ENCODE measurements at regions not wholly inside any gene's neighbourhood (a gene's known extent, or its start where the extent isn't known, plus 50 kb on each side); places are given as distances from the start of the nearest gene placed in this dataset.

DNA sequence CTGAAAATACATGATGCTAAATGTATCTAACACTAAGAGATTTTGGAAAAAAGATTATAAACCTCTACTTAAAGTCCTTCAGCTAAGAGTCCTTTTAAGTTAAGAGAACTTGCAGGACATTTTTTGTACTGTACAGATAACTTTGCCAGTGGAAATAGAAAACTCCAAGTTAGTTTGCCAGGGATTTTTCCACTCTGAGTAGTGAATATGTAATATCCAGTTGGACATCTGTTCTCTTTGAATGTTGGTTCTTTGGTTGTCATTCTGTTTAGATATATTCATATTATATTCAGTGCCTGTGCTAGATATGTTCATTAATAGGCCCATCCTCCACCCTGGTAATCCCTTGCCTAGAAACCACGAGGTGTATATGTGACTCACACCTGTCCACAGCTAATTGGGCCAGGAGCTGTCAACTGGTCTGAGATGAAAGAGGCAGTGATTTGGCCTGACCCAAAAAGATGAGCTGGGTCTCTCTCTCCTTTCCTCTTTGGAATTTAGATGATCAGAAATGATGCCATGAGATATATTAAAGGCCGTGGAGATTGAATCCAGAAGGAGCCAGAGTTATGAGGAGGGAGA, 261.0 kb upstream of the LRIG3 start:
- intact Hi-C loops (cut with micrococcal nuclease): no loop called here
- no peak overlapping the region for H3K27ac ChIP-seq (replicated peaks)
- no peaks in the 10 kb centered on the region for H3K9me3 ChIP-seq (replicated peaks)
- no peak overlapping the region for H3K4me3 ChIP-seq
- H3K4me1 ChIP-seq: no peaks in the 10 kb centered on the region
- no peaks in the 10 kb centered on the region for H3K27me3 ChIP-seq (ENCODE audit: low read depth)
- no peak for TF ChIP-seq CTCF (IDR thresholded peaks at IDR 0.05; ENCODE audit: borderline replicate concordance)
- no peak for DNase-seq
- H3K36me3 ChIP-seq: no peaks in the 10 kb centered on the region

- intact Hi-C loops (cut with micrococcal nuclease): no loop called here
- Histone ChIP-seq H3K27ac (replicated peaks) (no peak overlapping the region), H3K4me1 (no peaks in the 10 kb centered on the region), H3K27me3 (ENCODE audit: low read depth) (no peaks in the 10 kb centered on the region), H3K36me3 (no peaks in the 10 kb centered on the region), H3K9me3 (replicated peaks) (peaks cover 5% of the 10 kb centered on the region), H3K4me3 (no peak overlapping the region)
- DNase-seq: no peak
- no peak for TF ChIP-seq CTCF (IDR thresholded peaks at IDR 0.05; ENCODE audit: borderline replicate concordance)
Observed at GRCh38 chr12:59179231-59179630, 258.9 kb upstream of the LRIG3 start.

- intact Hi-C loops (cut with micrococcal nuclease): no loop called here
- H3K4me3 ChIP-seq: no peak overlapping the region
- DNase-seq: no peak
- H3K4me1 ChIP-seq: no peaks in the 10 kb centered on the region
- no peaks in the 10 kb centered on the region for H3K27me3 ChIP-seq (ENCODE audit: low read depth)
- peaks cover 5% of the 10 kb centered on the region for H3K9me3 ChIP-seq (replicated peaks)
- H3K27ac ChIP-seq (replicated peaks): no peak overlapping the region
- H3K36me3 ChIP-seq: no peaks in the 10 kb centered on the region
- TF ChIP-seq CTCF (IDR thresholded peaks at IDR 0.05; ENCODE audit: borderline replicate concordance): no peak
Observed at GRCh38 chr12:59173695-59174094, 253.4 kb upstream of the LRIG3 start.

DNA sequence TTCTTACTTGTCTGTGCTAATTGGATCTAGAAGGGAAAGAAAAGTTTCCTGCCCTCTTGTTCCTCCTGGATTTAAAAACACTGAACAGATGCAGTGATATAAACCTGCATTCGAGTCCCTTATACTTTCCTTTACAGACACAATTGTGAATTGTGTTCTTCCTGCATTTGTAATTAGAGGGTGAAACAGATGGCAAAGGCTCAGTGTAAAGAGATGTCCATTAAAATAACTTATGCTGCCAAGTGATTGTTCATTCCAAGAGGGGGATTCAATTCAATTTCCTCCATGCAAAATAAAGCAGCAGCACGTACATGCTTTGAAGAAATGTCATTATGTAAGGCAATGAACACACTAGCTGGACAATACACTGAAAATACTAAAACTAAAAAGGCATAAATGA, 248.3 kb upstream of the LRIG3 start:
- DNase-seq: no peak
- Histone ChIP-seq H3K9me3 (replicated peaks) (no peaks in the 10 kb centered on the region), H3K27ac (replicated peaks) (no peak overlapping the region), H3K36me3 (no peaks in the 10 kb centered on the region), H3K27me3 (ENCODE audit: low read depth) (no peaks in the 10 kb centered on the region), H3K4me3 (no peak overlapping the region), H3K4me1 (no peaks in the 10 kb centered on the region)
- no peak for TF ChIP-seq CTCF (IDR thresholded peaks at IDR 0.05; ENCODE audit: borderline replicate concordance)
- intact Hi-C loops (cut with micrococcal nuclease): no loop called here

DNA sequence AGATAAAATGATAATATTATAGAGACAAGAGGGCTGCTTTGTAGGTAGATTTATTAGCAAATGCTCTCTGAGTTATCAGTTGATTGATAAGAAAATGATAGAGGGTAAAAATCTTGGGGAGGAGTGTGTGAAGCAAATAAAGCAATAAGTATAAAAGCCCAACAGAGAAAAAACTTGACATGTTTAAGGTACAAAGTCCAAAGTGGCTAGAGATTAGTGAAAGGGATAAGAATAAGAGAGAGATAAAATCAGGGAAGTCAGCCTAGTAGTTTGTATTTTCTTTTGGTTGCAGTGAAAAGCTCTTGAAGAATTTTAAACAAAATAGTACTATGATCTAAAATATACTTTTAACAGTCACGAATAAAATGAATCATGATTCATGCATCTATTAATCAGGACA, 246.2 kb upstream of the LRIG3 start:
- TF ChIP-seq CTCF (IDR thresholded peaks at IDR 0.05; ENCODE audit: borderline replicate concordance): no peak
- intact Hi-C loops (cut with micrococcal nuclease): no loop called here
- no peaks in the 10 kb centered on the region for H3K9me3 ChIP-seq (replicated peaks)
- H3K27ac ChIP-seq (replicated peaks): no peak overlapping the region
- no peaks in the 10 kb centered on the region for H3K4me1 ChIP-seq
- DNase-seq: no peak
- H3K27me3 ChIP-seq (ENCODE audit: low read depth): no peaks in the 10 kb centered on the region
- H3K36me3 ChIP-seq: no peaks in the 10 kb centered on the region
- H3K4me3 ChIP-seq: no peak overlapping the region
